Neural cell (in vitro differentiated cells): ENCODE measurements at regions not wholly inside any gene's neighbourhood (a gene's known extent, or its start where the extent isn't known, plus 50 kb on each side); places are given as distances from the start of the nearest gene placed in this dataset.

Source experiments
- H2AFZ ChIP-seq: fragments of 200-600, 300-800 bp; sonication (generic), shearing (Covaris generic); 2 replicates; pipeline ENCODE4 v1.6.0; 2014; ENCODE audit warnings: low read depth, mild to moderate bottlenecking, antibody characterized with exemption, low read length, moderate library complexity
- H3F3A ChIP-seq: fragments of 200-600 bp; shearing (Covaris generic); 2 replicates; pipeline ENCODE4 v1.6.1; 2016; ENCODE audit warnings: mild to moderate bottlenecking, moderate library complexity, mixed read lengths, antibody characterized with exemption, low read length; ENCODE audit not compliant: insufficient read depth, poor library complexity, severe bottlenecking
- H3K27ac ChIP-seq: fragments of 200-600, 300-800 bp; sonication (generic), shearing (Covaris generic); 2 replicates; pipeline ENCODE4 v1.5.1; 2014; ENCODE audit warnings: mild to moderate bottlenecking, low read length, moderate library complexity
- H3K27me3 ChIP-seq: fragments of 300-800, 200-600 bp; sonication (generic), shearing (Covaris generic); 2 replicates; pipeline ENCODE4 v1.6.0; 2014; ENCODE audit warnings: mild to moderate bottlenecking, low read depth, low read length, moderate library complexity; ENCODE audit not compliant: insufficient read depth
- H3K36me3 ChIP-seq: fragments of 300-800, 200-600 bp; sonication (generic), shearing (Covaris generic); 2 replicates; pipeline ENCODE4 v1.5.1; 2014; ENCODE audit warnings: mild to moderate bottlenecking, antibody characterized with exemption, low read length, moderate library complexity; ENCODE audit not compliant: insufficient read depth
- H3K4me2 ChIP-seq: fragments of 300-800, 200-600 bp; sonication (generic), shearing (Covaris generic); 2 replicates; pipeline ENCODE4 v1.6.0; 2014; ENCODE audit warnings: mild to moderate bottlenecking, low read length
- H3K4me3 ChIP-seq: fragments of 300-800, 200-600 bp; sonication (generic), shearing (Covaris generic); 2 replicates; pipeline ENCODE4 v1.5.1; 2014; ENCODE audit warnings: mild to moderate bottlenecking, low read length, moderate library complexity
- H3K79me2 ChIP-seq: fragments of 200-600 bp; shearing (Covaris generic); replicated peaks from 2 replicates; pipeline ENCODE4 v1.6.0; 2014; ENCODE audit warnings: mild to moderate bottlenecking, low read length, moderate library complexity; ENCODE audit not compliant: insufficient read depth
- H3K9ac ChIP-seq: fragments of 300-800, 200-600 bp; sonication (generic), shearing (Covaris generic); 2 replicates; pipeline ENCODE4 v1.6.1; 2016; ENCODE audit warnings: mild to moderate bottlenecking, low read length, mixed read lengths
- H3K9me2 ChIP-seq: fragments of 200-600 bp; shearing (Covaris generic); 2 replicates; pipeline ENCODE4 v1.6.1; 2016; ENCODE audit warnings: mild to moderate bottlenecking, low read length, mixed read lengths; ENCODE audit not compliant: insufficient read depth
- H3K9me3 ChIP-seq: fragments of 200-600, 300-800 bp; sonication (generic), shearing (Covaris generic); 2 replicates; pipeline ENCODE4 v1.6.1; 2016; ENCODE audit warnings: mild to moderate bottlenecking, mixed run types, low read length, moderate library complexity, mixed read lengths
- H4K20me1 ChIP-seq: fragments of 200-600 bp; shearing (Covaris generic); 2 replicates; pipeline ENCODE4 v1.6.1; 2016; ENCODE audit warnings: mild to moderate bottlenecking, mixed run types; ENCODE audit not compliant: insufficient read depth
- CTCF ChIP-seq: fragments of 450-650 bp; IDR thresholded peaks from 2 replicates; pipeline ENCODE4 v1.5.1; 2014; ENCODE audit warnings: antibody characterized with exemption, mild to moderate bottlenecking, moderate library complexity; ENCODE audit not compliant: poor library complexity, severe bottlenecking
- EP300 ChIP-seq: fragments of 450-650 bp; conservative IDR thresholded peaks from 2 replicates; pipeline ENCODE4 v1.6.1; 2014; ENCODE audit warnings: antibody characterized with exemption, mild to moderate bottlenecking, moderate library complexity; ENCODE audit not compliant: poor library complexity, severe bottlenecking
- EZH2 ChIP-seq: fragments of 200-600, 300-800 bp; shearing (Covaris generic), sonication (generic); IDR thresholded peaks from 2 replicates; pipeline ENCODE4 v1.6.1; 2014; ENCODE audit warnings: antibody characterized with exemption, low read length, borderline replicate concordance, mild to moderate bottlenecking; ENCODE audit not compliant: insufficient read depth, poor library complexity, severe bottlenecking
- MXI1 ChIP-seq: fragments of 450-650 bp; conservative IDR thresholded peaks from 2 replicates; pipeline ENCODE4 v1.6.1; 2014; ENCODE audit warnings: antibody characterized with exemption, mild to moderate bottlenecking; ENCODE audit not compliant: poor library complexity, severe bottlenecking
- POLR2AphosphoS5 ChIP-seq: IDR thresholded peaks from 2 replicates; pipeline ENCODE4 v1.6.1; 2012
- RAD21 ChIP-seq: fragments of 450-650 bp; conservative IDR thresholded peaks from 2 replicates; pipeline ENCODE4 v1.6.1; 2014; ENCODE audit warnings: antibody characterized with exemption, mild to moderate bottlenecking, moderate library complexity
- REST ChIP-seq: IDR thresholded peaks from 2 replicates; pipeline ENCODE4 v1.6.1; 2012; ENCODE audit warnings: borderline replicate concordance
- SMC3 ChIP-seq: fragments of 450-650 bp; conservative IDR thresholded peaks from 2 replicates; pipeline ENCODE4 v1.6.1; 2014; ENCODE audit warnings: antibody characterized with exemption, mild to moderate bottlenecking, moderate library complexity; ENCODE audit not compliant: poor library complexity
- TAF1 ChIP-seq: IDR thresholded peaks from 2 replicates; pipeline ENCODE4 v1.6.1; 2012; ENCODE audit warnings: low read depth

GRCh38 chr22:47457021-47457420 is 694.6 kb downstream of the TBC1D22A start:
- Histone ChIP-seq H2AFZ (no peak overlapping the region), H4K20me1 (no peaks in the 10 kb centered on the region), H3K4me2 (no peak overlapping the region), H3K79me2 (no peaks in the 10 kb centered on the region), H3K9me3 (peaks cover 6% of the 10 kb centered on the region), H3K27me3 (no peaks in the 10 kb centered on the region), H3K27ac (no peak overlapping the region), H3K36me3 (no peaks in the 10 kb centered on the region), H3K4me3 (no peak overlapping the region), H3F3A (no peaks in the 10 kb centered on the region), H3K9me2 (no peaks in the 10 kb centered on the region), H3K9ac (no peak overlapping the region)
- TF ChIP-seq SMC3 (no peak), RAD21 (no peak), EP300 (no peak)

- Histone ChIP-seq H3K9me2 (no peaks in the 10 kb centered on the region), H3K4me2 (no peak overlapping the region), H2AFZ (no peak overlapping the region), H3F3A (no peaks in the 10 kb centered on the region), H3K36me3 (no peaks in the 10 kb centered on the region), H3K79me2 (no peaks in the 10 kb centered on the region), H3K9ac (no peak overlapping the region), H3K27ac (no peak overlapping the region), H3K9me3 (peaks cover 6% of the 10 kb centered on the region), H3K27me3 (no peaks in the 10 kb centered on the region), H4K20me1 (no peaks in the 10 kb centered on the region), H3K4me3 (no peak overlapping the region)
- no peak for TF ChIP-seq REST
- TF ChIP-seq EP300: no peak
- no peak for TF ChIP-seq SMC3
- no peak for TF ChIP-seq CTCF
- TF ChIP-seq RAD21: no peak
- no peak for TF ChIP-seq TAF1
Observed at GRCh38 chr22:47456031-47456430, 693.6 kb downstream of the TBC1D22A start.

- Histone ChIP-seq H3K9me3 (peaks cover 6% of the 10 kb centered on the region), H3K9ac (no peak overlapping the region), H2AFZ (no peak overlapping the region), H3K36me3 (no peaks in the 10 kb centered on the region), H3K9me2 (no peaks in the 10 kb centered on the region), H3K27ac (no peak overlapping the region), H3K4me2 (no peak overlapping the region), H3F3A (no peaks in the 10 kb centered on the region), H4K20me1 (no peaks in the 10 kb centered on the region), H3K4me3 (no peak overlapping the region), H3K27me3 (no peaks in the 10 kb centered on the region), H3K79me2 (no peaks in the 10 kb centered on the region)
- no peak for TF ChIP-seq CTCF
- no peak for TF ChIP-seq REST
- TF ChIP-seq RAD21: no peak
- no peak for TF ChIP-seq TAF1
- no peak for TF ChIP-seq MXI1
- TF ChIP-seq EP300: no peak
- no peak for TF ChIP-seq EZH2
- no peak for TF ChIP-seq POLR2AphosphoS5
- no peak for TF ChIP-seq SMC3
Observed at GRCh38 chr22:47453049-47453448, 690.6 kb downstream of the TBC1D22A start.
